Natural killer cell (primary cell): ENCODE measurements at regions not wholly inside any gene's neighbourhood (a gene's known extent, or its start where the extent isn't known, plus 50 kb on each side); places are given as distances from the start of the nearest gene placed in this dataset.
"Not testable (repeated sequence)": the region's sequence is repeated elsewhere in the genome, so short reads cannot be mapped to it uniquely, and the experiment has no call there.

Source experiments
- ATAC-seq, 3 donors: fragments of 150-1000 bp in 2 of 3; fragments of 200-7000 bp in 1 of 3; cut with Tn5 transposase; 1 replicate in 1 of 3; 2 replicates in 2 of 3; pipeline ENCODE4 v1.10.0; 2021; ENCODE audit warnings: mild to moderate bottlenecking in 2 of 3, moderate library complexity in 2 of 3
- DNase-seq, 2 donors: peaks; one replicate each; pipeline versions ENCODE4 v3.0.0 to v3.0.0-alpha.2; 2013 to 2021; ENCODE audit warnings: mixed read lengths in 1 of 2
- H3K27ac ChIP-seq: one replicate; pipeline ENCODE4 v1.5.1; 2013; ENCODE audit warnings: mild to moderate bottlenecking, low read length
- H3K27me3 ChIP-seq: one replicate; pipeline ENCODE4 v1.6.1; 2013; ENCODE audit warnings: low read length; ENCODE audit not compliant: control insufficient read depth, insufficient read depth
- H3K36me3 ChIP-seq: one replicate; pipeline ENCODE4 v1.6.1; 2013; ENCODE audit warnings: low read length; ENCODE audit not compliant: control insufficient read depth, insufficient read depth
- H3K4me1 ChIP-seq: one replicate; pipeline ENCODE4 v1.6.1; 2013; ENCODE audit warnings: low read length; ENCODE audit not compliant: control insufficient read depth, insufficient read depth
- H3K4me3 ChIP-seq: one replicate; pipeline ENCODE4 v1.5.1; 2013; ENCODE audit warnings: low read length
- H3K9me3 ChIP-seq: one replicate; pipeline ENCODE4 v1.6.1; 2013; ENCODE audit warnings: low read length; ENCODE audit not compliant: control insufficient read depth, insufficient read depth
- H3K27ac Mint-ChIP-seq, 2 donors: one replicate each; pipeline ENCODE4 v1.8.0; 2022; ENCODE audit warnings: mild to moderate bottlenecking in 2 of 2, mixed read lengths in 2 of 2, moderate library complexity in 1 of 2
- H3K27me3 Mint-ChIP-seq, 2 donors: one replicate each; pipeline ENCODE4 v1.8.0; 2022; ENCODE audit warnings: low read depth in 2 of 2, mixed read lengths in 2 of 2
- H3K36me3 Mint-ChIP-seq: one replicate; pipeline ENCODE4 v1.8.0; 2022; ENCODE audit warnings: mixed read lengths
- H3K4me1 Mint-ChIP-seq, 2 donors: one replicate each; pipeline ENCODE4 v1.8.0; 2022; ENCODE audit warnings: mixed read lengths in 2 of 2
- H3K4me3 Mint-ChIP-seq: one replicate; pipeline ENCODE4 v1.8.0; 2022; ENCODE audit warnings: mild to moderate bottlenecking, moderate library complexity, mixed read lengths
- H3K9me3 Mint-ChIP-seq, 2 donors: one replicate each; pipeline ENCODE4 v1.8.0; 2022; ENCODE audit warnings: mixed read lengths in 2 of 2
- CTCF ChIP-seq: fragments of 200-600 bp; IDR thresholded peaks from one replicate; pipeline ENCODE4 v1.8.0; 2022; ENCODE audit warnings: antibody characterized with exemption
- WGBS: methylation state at CpG from one replicate; pipeline ENCODE4 v1.1.7; 2013; ENCODE audit warnings: missing lambda C conversion rate; ENCODE audit not compliant: insufficient coverage; 5-methylcytosine and 5-hydroxymethylcytosine counted together
- intact Hi-C: fragments of 100-400 bp; cut with micrococcal nuclease; formaldehyde crosslinking; loops from one replicate; pipeline ENCODE4 v1.14.2; 2022

GRCh38 chr3:27802425-27802824 is 80.3 kb upstream of the EOMES start:
- 88% methylated on average over 2 of the region's 2 CpGs for WGBS
- no peaks in the 10 kb centered on the region for H3K36me3 ChIP-seq
- Mint-ChIP-seq H3K27me3 (peaks cover 0 to 13% of the 10 kb centered on the region in 2 donors), H3K4me1 (peaks cover 0 to 4% of the 10 kb centered on the region in 2 donors), H3K4me3 (no peak overlapping the region), H3K36me3 (no peaks in the 10 kb centered on the region), H3K27ac (no peak overlapping the region), H3K9me3 (no peaks in the 10 kb centered on the region)
- no peak for ATAC-seq
- no peak overlapping the region for H3K27ac ChIP-seq
- H3K4me1 ChIP-seq: no peaks in the 10 kb centered on the region
- H3K9me3 ChIP-seq: no peaks in the 10 kb centered on the region
- TF ChIP-seq CTCF: no peak
- H3K27me3 ChIP-seq: no peaks in the 10 kb centered on the region
- no peak overlapping the region for H3K4me3 ChIP-seq
- intact Hi-C loops: no loop called here
- DNase-seq: no peak

- peaks cover 0 to 4% of the 10 kb centered on the region in 2 donors for H3K4me1 Mint-ChIP-seq
- H3K27ac Mint-ChIP-seq: no peak overlapping the region
- intact Hi-C loops: no loop called here
- no peak overlapping the region for H3K4me3 Mint-ChIP-seq
- Histone ChIP-seq H3K4me3 (no peak overlapping the region), H3K4me1 (no peaks in the 10 kb centered on the region), H3K27me3 (no peaks in the 10 kb centered on the region), H3K36me3 (no peaks in the 10 kb centered on the region), H3K9me3 (no peaks in the 10 kb centered on the region), H3K27ac (no peak overlapping the region)
- H3K27me3 Mint-ChIP-seq: peaks cover 0 to 13% of the 10 kb centered on the region in 2 donors
- DNase-seq (no peak), ATAC-seq (no peak)
- no peak for TF ChIP-seq CTCF
- no peaks in the 10 kb centered on the region for H3K9me3 Mint-ChIP-seq
- no peaks in the 10 kb centered on the region for H3K36me3 Mint-ChIP-seq
These were observed 80.7 kb upstream of the EOMES start for GRCh38 chr3:27802849-27803248.

GRCh38 chr3:27805282-27805681 is 83.2 kb upstream of the EOMES start:
- no peak overlapping the region for H3K27ac Mint-ChIP-seq
- no peaks in the 10 kb centered on the region for H3K36me3 Mint-ChIP-seq
- no peak overlapping the region for H3K4me3 Mint-ChIP-seq
- no peak for TF ChIP-seq CTCF
- no peak overlapping the region for H3K4me3 ChIP-seq
- no peaks in the 10 kb centered on the region for H3K36me3 ChIP-seq
- WGBS: 96% methylated on average over 2 of the region's 2 CpGs
- ATAC-seq (no peak), DNase-seq (peak in 1 of 2 donors; percentile 6)
- no peaks in the 10 kb centered on the region for H3K9me3 ChIP-seq
- intact Hi-C loops: no loop called here
- H3K27me3 ChIP-seq: no peaks in the 10 kb centered on the region
- peaks cover 0 to 20% of the 10 kb centered on the region in 2 donors for H3K27me3 Mint-ChIP-seq
- H3K9me3 Mint-ChIP-seq: no peaks in the 10 kb centered on the region
- no peaks in the 10 kb centered on the region for H3K4me1 ChIP-seq
- H3K27ac ChIP-seq: no peak overlapping the region
- H3K4me1 Mint-ChIP-seq: peaks cover 0 to 4% of the 10 kb centered on the region in 2 donors

GRCh38 chr3:27813255-27813654 is 91.1 kb upstream of the EOMES start:
- H3K36me3 ChIP-seq: no peaks in the 10 kb centered on the region
- Mint-ChIP-seq H3K9me3 (no peaks in the 10 kb centered on the region), H3K4me3 (no peak overlapping the region), H3K27me3 (peaks cover 0 to 7% of the 10 kb centered on the region in 2 donors), H3K27ac (no peak overlapping the region), H3K4me1 (no peaks in the 10 kb centered on the region), H3K36me3 (no peaks in the 10 kb centered on the region)
- WGBS: 44% methylated on average over 1 of the region's 1 CpG
- H3K27me3 ChIP-seq: no peaks in the 10 kb centered on the region
- ATAC-seq (no peak), DNase-seq (no peak)
- intact Hi-C loops: no loop called here
- H3K9me3 ChIP-seq: no peaks in the 10 kb centered on the region
- no peak overlapping the region for H3K4me3 ChIP-seq
- H3K4me1 ChIP-seq: no peaks in the 10 kb centered on the region
- no peak for TF ChIP-seq CTCF
- no peak overlapping the region for H3K27ac ChIP-seq

GRCh38 chr3:27821609-27822008 is 99.5 kb upstream of the EOMES start:
- H3K4me1 Mint-ChIP-seq, H3K9me3 Mint-ChIP-seq, H3K4me1 ChIP-seq, H3K4me3 Mint-ChIP-seq, H3K27ac Mint-ChIP-seq, H3K27me3 ChIP-seq, H3K27ac ChIP-seq, DNase-seq, H3K4me3 ChIP-seq, intact Hi-C loops, H3K27me3 Mint-ChIP-seq, H3K36me3 ChIP-seq, ATAC-seq, H3K36me3 Mint-ChIP-seq, H3K9me3 ChIP-seq: not testable (repeated sequence)
- WGBS: 93% methylated on average over 21 of the region's 23 CpGs
